ENCODE measurements at regions not wholly inside any gene's neighbourhood (a gene's known extent, or its start where the extent isn't known, plus 50 kb on each side); places are given as distances from the start of the nearest gene placed in this dataset.

- peak; percentile 35; the same call in 1 of the 2 replicates for TF ChIP-seq CTCF (IDR thresholded peaks at IDR 0.05; ENCODE audit: low read length)
- no peak for TF ChIP-seq EZH2 (IDR thresholded peaks at IDR 0.05; ENCODE audit: borderline replicate concordance, low read length)
Measured at GRCh38 chr9:99511723-99512122, 289.6 kb downstream of the SEC61B start.
